Gastrocnemius medialis (tissue), 4 donors: ENCODE measurements at regions not wholly inside any gene's neighbourhood (a gene's known extent, or its start where the extent isn't known, plus 50 kb on each side); places are given as distances from the start of the nearest gene placed in this dataset.

Experiments
- POLR2A ChIP-seq, 2 donors: fragments of 450-650 bp; IDR thresholded peaks; one replicate each; pipeline ENCODE4 v1.6.1; 2017; ENCODE audit warnings: antibody characterized with exemption in 2 of 2, mild to moderate bottlenecking in 2 of 2, moderate library complexity in 2 of 2
- TF ChIP-seq, protein P1 (sequence below), 5 experiments: fragments of 450-650 bp in 3 of 5; fragments of 200-600 bp in 2 of 5; sonication (generic) in 2 of 5; IDR thresholded peaks in 4 of 5; conservative IDR thresholded peaks in 1 of 5; 1 replicate in 4 of 5; 2 replicates in 1 of 5; pipeline ENCODE4 v1.5.1; 2016 to 2019; ENCODE audit warnings: antibody characterized with exemption in 5 of 5, mild to moderate bottlenecking in 3 of 5, moderate library complexity in 3 of 5

DNA sequence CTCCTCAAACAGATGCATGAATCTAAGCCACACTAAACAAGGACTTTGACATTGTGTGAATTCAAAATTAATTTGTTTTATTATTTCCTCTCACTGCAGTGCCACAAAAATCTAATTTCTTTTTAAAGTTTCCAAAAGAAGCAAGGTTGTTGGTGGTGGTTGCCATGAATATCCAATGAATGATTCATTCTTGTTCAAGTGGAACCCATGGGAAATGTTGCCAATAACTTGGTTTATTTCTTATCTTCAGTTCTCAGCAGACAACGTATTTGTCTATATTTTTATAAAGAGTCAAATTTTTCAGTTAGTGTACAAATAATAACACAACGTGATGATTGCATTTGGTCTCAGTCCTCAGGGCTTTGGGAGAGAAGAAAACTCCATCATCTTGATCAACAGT, 309.4 kb upstream of the NOCT start:
- TF ChIP-seq, protein P1, sequence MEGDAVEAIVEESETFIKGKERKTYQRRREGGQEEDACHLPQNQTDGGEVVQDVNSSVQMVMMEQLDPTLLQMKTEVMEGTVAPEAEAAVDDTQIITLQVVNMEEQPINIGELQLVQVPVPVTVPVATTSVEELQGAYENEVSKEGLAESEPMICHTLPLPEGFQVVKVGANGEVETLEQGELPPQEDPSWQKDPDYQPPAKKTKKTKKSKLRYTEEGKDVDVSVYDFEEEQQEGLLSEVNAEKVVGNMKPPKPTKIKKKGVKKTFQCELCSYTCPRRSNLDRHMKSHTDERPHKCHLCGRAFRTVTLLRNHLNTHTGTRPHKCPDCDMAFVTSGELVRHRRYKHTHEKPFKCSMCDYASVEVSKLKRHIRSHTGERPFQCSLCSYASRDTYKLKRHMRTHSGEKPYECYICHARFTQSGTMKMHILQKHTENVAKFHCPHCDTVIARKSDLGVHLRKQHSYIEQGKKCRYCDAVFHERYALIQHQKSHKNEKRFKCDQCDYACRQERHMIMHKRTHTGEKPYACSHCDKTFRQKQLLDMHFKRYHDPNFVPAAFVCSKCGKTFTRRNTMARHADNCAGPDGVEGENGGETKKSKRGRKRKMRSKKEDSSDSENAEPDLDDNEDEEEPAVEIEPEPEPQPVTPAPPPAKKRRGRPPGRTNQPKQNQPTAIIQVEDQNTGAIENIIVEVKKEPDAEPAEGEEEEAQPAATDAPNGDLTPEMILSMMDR (IDR thresholded peaks at IDR 0.05 in 4 of 5, conservative IDR thresholded peaks at IDR 0.05 in 1 of 5), result no peak
- TF ChIP-seq POLR2A (IDR thresholded peaks at IDR 0.05), result no peak
